ENCODE measurements at regions not wholly inside any gene's neighbourhood (a gene's known extent, or its start where the extent isn't known, plus 50 kb on each side); places are given as distances from the start of the nearest gene placed in this dataset.

DNA sequence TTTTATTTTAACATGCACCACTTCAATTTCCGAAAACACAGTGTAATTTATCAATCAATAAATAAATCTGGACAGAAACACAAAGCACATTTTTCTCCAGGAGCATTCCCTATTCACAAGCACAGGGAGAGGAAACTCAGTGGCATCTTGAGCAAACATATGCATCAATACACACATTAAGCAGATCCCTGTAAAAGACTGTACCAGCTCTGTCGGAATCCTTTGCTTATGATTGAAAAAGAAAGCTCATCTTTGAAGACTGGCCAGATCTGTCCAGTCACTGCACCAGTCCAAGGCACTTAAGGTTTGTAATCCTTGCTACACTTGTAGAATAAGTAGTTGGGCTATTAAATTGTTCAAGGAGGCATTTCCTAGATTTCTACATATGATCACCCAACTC lies 343.9 kb downstream of the BMPER start:
- FAIRE-seq (no peak), DNase-seq (ENCODE audit: insufficient read length, low spot score) (no peak)
- TF ChIP-seq TAF1 (IDR thresholded peaks at IDR 0.05; ENCODE audit: low read depth, low read length) (no peak), POLR2AphosphoS5 (IDR thresholded peaks at IDR 0.05; ENCODE audit: low read depth, low read length) (no peak), POLR2A (IDR thresholded peaks at IDR 0.05; ENCODE audit: low read depth, low read length) (no peak), POU2F2 (IDR thresholded peaks at IDR 0.05; ENCODE audit: low read depth, low read length) (no peak)

DNA sequence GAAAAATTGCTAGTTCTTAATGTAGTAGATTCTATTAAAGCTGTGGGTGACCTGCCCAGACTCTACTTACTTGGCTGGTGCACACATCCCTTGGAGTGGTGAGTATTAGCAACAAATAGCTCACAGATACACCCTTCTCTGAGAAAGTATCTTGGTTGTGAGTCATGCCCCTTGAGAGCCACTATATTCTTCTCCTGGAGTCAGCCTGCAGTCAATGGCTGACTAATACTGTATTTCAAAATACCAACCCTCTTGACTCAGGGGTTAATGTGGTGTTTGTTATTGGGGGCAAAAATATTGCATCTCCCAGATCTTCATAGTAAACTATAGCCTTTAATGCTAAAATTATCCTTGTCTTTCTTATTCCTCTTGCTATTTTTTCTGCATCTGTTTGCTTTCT lies 354.9 kb downstream of the BMPER start:
- DNase-seq (ENCODE audit: insufficient read length, low spot score) (no peak), FAIRE-seq (no peak)
- no peak for TF ChIP-seq PAX5 (IDR thresholded peaks at IDR 0.05; ENCODE audit: insufficient read depth, low read length, severe bottlenecking)
- TF ChIP-seq SPI1 (IDR thresholded peaks at IDR 0.05; ENCODE audit: low read depth, low read length) = no peak
- TF ChIP-seq POU2F2 (IDR thresholded peaks at IDR 0.05; ENCODE audit: low read depth, low read length) = no peak
- TF ChIP-seq POLR2AphosphoS5 (IDR thresholded peaks at IDR 0.05; ENCODE audit: low read depth, low read length) = no peak
- no peak for TF ChIP-seq POLR2A (IDR thresholded peaks at IDR 0.05; ENCODE audit: low read depth, low read length)

DNA sequence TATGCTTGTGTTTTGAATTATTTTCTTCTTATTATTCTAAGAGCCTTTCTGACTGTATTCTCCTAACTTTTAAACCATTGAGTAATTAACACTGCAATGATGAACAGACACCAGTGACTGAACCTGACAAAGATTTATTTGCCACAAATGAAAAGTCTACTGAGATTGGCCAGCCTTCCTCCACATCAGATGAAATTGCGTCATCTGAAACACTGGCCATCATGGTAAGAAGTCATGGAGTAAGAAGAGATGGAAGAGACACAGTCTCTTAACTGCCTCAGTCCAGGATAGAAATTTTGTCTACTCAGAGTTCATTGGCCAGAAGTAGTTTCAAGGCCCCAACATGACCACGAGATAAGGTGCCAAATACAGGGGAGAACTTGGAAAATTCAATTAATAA lies 357.8 kb downstream of the BMPER start:
- DNase-seq (ENCODE audit: insufficient read length, low spot score) = no peak
- no peak for TF ChIP-seq TAF1 (IDR thresholded peaks at IDR 0.05; ENCODE audit: low read depth, low read length)
- TF ChIP-seq POLR2AphosphoS5 (IDR thresholded peaks at IDR 0.05; ENCODE audit: low read depth, low read length) = no peak
- TF ChIP-seq POU2F2 (IDR thresholded peaks at IDR 0.05; ENCODE audit: low read depth, low read length) = no peak
- TF ChIP-seq SPI1 (IDR thresholded peaks at IDR 0.05; ENCODE audit: low read depth, low read length) = no peak
- TF ChIP-seq PAX5 (IDR thresholded peaks at IDR 0.05; ENCODE audit: insufficient read depth, low read length, severe bottlenecking) = no peak
- TF ChIP-seq POLR2A (IDR thresholded peaks at IDR 0.05; ENCODE audit: low read depth, low read length) = no peak
- no peak for FAIRE-seq

DNA sequence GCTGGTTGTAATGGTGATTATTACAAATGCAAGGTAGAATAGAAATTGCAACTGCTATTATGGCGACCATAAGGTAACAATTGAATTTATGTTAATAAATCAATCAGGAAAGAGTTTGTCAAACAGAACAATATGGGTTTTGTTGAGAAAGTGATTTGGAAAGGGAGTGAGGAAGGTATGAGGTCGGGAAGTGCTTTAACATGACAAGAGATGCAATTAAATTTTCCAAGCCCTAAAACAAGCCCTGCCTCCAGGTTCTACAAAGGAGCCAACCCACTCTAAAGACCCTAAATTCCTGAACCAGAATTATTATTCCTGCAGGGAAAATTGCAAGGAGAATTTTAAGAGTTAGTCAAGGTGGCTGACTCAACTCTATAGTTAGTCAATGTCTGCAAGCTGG lies 363.7 kb downstream of the BMPER start:
- no peak for TF ChIP-seq SPI1 (IDR thresholded peaks at IDR 0.05; ENCODE audit: low read depth, low read length)
- TF ChIP-seq POLR2A (IDR thresholded peaks at IDR 0.05; ENCODE audit: low read depth, low read length) = no peak
- TF ChIP-seq POLR2AphosphoS5 (IDR thresholded peaks at IDR 0.05; ENCODE audit: low read depth, low read length) = no peak
- no peak for TF ChIP-seq POU2F2 (IDR thresholded peaks at IDR 0.05; ENCODE audit: low read depth, low read length)
- no peak for TF ChIP-seq PAX5 (IDR thresholded peaks at IDR 0.05; ENCODE audit: insufficient read depth, low read length, severe bottlenecking)
- no peak for TF ChIP-seq TAF1 (IDR thresholded peaks at IDR 0.05; ENCODE audit: low read depth, low read length)
- no peak for DNase-seq (ENCODE audit: insufficient read length, low spot score)
- FAIRE-seq = no peak

DNA sequence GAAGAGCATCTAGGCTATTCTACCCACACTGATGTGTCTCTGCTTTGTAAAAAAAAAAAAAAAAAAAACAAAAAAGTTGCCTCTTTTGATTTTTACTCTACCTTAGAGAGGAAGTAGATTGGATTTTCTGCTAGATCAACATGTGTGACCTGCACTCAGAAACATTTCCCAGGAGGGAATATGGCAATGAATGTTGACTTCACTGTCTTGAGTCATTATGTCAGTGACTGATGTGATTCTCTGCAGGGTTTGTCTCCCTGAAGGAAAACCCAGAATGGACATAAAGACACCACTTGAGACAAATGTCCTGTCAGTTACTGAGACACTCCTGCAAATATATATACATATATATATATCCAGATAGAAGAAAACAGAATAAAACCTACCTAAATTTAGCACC lies 370.3 kb downstream of the BMPER start:
- DNase-seq (ENCODE audit: insufficient read length, low spot score) (no peak), FAIRE-seq (no peak)
- TF ChIP-seq PAX5 (IDR thresholded peaks at IDR 0.05; ENCODE audit: insufficient read depth, low read length, severe bottlenecking) (no peak), POLR2A (IDR thresholded peaks at IDR 0.05; ENCODE audit: low read depth, low read length) (no peak), POU2F2 (IDR thresholded peaks at IDR 0.05; ENCODE audit: low read depth, low read length) (no peak), TAF1 (IDR thresholded peaks at IDR 0.05; ENCODE audit: low read depth, low read length) (no peak), SPI1 (IDR thresholded peaks at IDR 0.05; ENCODE audit: low read depth, low read length) (no peak), POLR2AphosphoS5 (IDR thresholded peaks at IDR 0.05; ENCODE audit: low read depth, low read length) (no peak)

GRCh38 chr7:34277016-34277802 lies 371.9 kb downstream of the BMPER start:
- DNase-seq (ENCODE audit: insufficient read length, low spot score) (no peak), FAIRE-seq (no peak)
- no peak for TF ChIP-seq POLR2A (IDR thresholded peaks at IDR 0.05; ENCODE audit: low read depth, low read length)
- TF ChIP-seq SPI1 (IDR thresholded peaks at IDR 0.05; ENCODE audit: low read depth, low read length) = no peak

DNA sequence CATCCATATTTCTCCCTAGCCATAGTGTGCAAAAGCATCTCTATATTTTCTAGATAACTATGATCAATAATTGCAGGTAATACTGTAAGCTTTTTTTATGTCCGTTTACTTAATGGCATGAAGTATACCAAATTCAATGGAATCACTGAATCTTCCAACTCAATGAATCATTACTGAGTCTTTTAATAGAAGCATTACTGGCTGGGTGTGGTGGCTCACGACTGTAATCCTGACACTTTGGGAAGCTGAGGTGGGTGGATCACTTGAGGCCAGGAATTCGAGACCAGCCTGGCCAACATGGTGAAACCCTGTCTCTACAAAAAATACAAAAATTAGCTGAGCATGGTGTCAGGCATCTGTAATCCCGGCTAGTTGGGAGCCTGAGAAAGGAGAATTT lies 372.5 kb downstream of the BMPER start:
- DNase-seq (ENCODE audit: insufficient read length, low spot score) (no peak), FAIRE-seq (no peak)
- TF ChIP-seq SPI1 (IDR thresholded peaks at IDR 0.05; ENCODE audit: low read depth, low read length) = no peak
- no peak for TF ChIP-seq TAF1 (IDR thresholded peaks at IDR 0.05; ENCODE audit: low read depth, low read length)
- TF ChIP-seq POU2F2 (IDR thresholded peaks at IDR 0.05; ENCODE audit: low read depth, low read length) = no peak
- TF ChIP-seq POLR2A (IDR thresholded peaks at IDR 0.05; ENCODE audit: low read depth, low read length) = no peak
- no peak for TF ChIP-seq PAX5 (IDR thresholded peaks at IDR 0.05; ENCODE audit: insufficient read depth, low read length, severe bottlenecking)

DNA sequence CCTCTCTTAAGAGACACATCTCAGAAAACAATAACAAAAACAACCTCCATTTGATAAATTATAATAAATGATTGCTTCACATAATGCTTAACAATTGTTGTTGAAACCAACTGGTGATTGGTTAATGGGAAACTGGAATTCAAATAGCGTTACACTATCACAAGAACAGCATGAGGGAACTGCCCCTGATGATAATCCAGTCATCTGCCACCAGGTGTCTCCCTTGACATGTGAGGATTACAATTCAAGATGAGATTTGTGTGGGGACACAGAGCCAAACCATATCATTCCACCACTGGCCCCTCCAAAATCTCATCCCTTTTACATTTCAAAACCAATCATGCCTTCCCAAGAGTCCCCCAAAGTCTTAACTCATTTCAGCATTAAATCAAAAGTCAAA lies 375.9 kb downstream of the BMPER start:
- no peak for TF ChIP-seq TAF1 (IDR thresholded peaks at IDR 0.05; ENCODE audit: low read depth, low read length)
- TF ChIP-seq POLR2AphosphoS5 (IDR thresholded peaks at IDR 0.05; ENCODE audit: low read depth, low read length) = no peak
- TF ChIP-seq PAX5 (IDR thresholded peaks at IDR 0.05; ENCODE audit: insufficient read depth, low read length, severe bottlenecking) = no peak
- TF ChIP-seq SPI1 (IDR thresholded peaks at IDR 0.05; ENCODE audit: low read depth, low read length) = no peak
- TF ChIP-seq POU2F2 (IDR thresholded peaks at IDR 0.05; ENCODE audit: low read depth, low read length) = no peak
- TF ChIP-seq POLR2A (IDR thresholded peaks at IDR 0.05; ENCODE audit: low read depth, low read length) = no peak
- DNase-seq (ENCODE audit: insufficient read length, low spot score) = no peak
- FAIRE-seq = no peak

DNA sequence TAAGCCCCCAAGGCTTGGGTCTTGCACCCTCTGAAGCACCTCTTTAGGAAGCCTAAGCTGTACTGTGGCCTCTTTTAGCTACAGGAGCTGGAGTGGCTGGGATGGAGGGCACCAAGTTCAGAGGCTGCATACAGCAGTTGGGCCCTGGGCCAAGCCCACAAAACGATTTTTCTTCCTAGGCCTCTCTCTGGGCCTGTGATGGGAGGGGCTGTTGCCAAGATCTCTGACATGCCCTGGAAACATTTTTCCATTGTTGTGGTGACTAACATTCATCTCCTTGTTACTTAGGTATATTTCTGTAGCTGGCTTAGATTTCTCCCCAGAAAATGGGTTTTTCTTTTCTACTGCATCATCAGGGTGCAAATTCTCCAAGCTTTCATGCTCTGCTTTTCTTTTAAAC lies 375.7 kb upstream of the NPSR1 start:
- no peak for TF ChIP-seq PAX5 (IDR thresholded peaks at IDR 0.05; ENCODE audit: insufficient read depth, low read length, severe bottlenecking)
- no peak for TF ChIP-seq POLR2A (IDR thresholded peaks at IDR 0.05; ENCODE audit: low read depth, low read length)
- no peak for TF ChIP-seq POLR2AphosphoS5 (IDR thresholded peaks at IDR 0.05; ENCODE audit: low read depth, low read length)
- TF ChIP-seq POU2F2 (IDR thresholded peaks at IDR 0.05; ENCODE audit: low read depth, low read length) = no peak
- TF ChIP-seq TAF1 (IDR thresholded peaks at IDR 0.05; ENCODE audit: low read depth, low read length) = no peak
- no peak for TF ChIP-seq SPI1 (IDR thresholded peaks at IDR 0.05; ENCODE audit: low read depth, low read length)
- FAIRE-seq (no peak), DNase-seq (ENCODE audit: insufficient read length, low spot score) (no peak)

GRCh38 chr7:34296663-34297062 lies 361.4 kb upstream of the NPSR1 start:
- TF ChIP-seq PAX5 (IDR thresholded peaks at IDR 0.05; ENCODE audit: insufficient read depth, low read length, severe bottlenecking) (no peak), POLR2A (IDR thresholded peaks at IDR 0.05; ENCODE audit: low read depth, low read length) (no peak), TAF1 (IDR thresholded peaks at IDR 0.05; ENCODE audit: low read depth, low read length) (no peak), SPI1 (IDR thresholded peaks at IDR 0.05; ENCODE audit: low read depth, low read length) (no peak), POU2F2 (IDR thresholded peaks at IDR 0.05; ENCODE audit: low read depth, low read length) (no peak), POLR2AphosphoS5 (IDR thresholded peaks at IDR 0.05; ENCODE audit: low read depth, low read length) (no peak)
- FAIRE-seq (no peak), DNase-seq (ENCODE audit: insufficient read length, low spot score) (no peak)
